Esophagus squamous epithelium (tissue), 5 donors: ENCODE measurements at regions not wholly inside any gene's neighbourhood (a gene's known extent, or its start where the extent isn't known, plus 50 kb on each side); places are given as distances from the start of the nearest gene placed in this dataset.

Source experiments
- DNase-seq: peaks from one replicate; lab custom pipeline; 2025; lab: John Stamatoyannopoulos, UW
- H3K27ac ChIP-seq, 4 donors: fragments of 200-600 bp; sonication (generic); one replicate each; pipeline ENCODE4 v1.5.1; 2016 to 2019; ENCODE audit warnings: mild to moderate bottlenecking in 1 of 4
- H3K27me3 ChIP-seq, 4 donors: fragments of 200-600 bp; sonication (generic); 1 replicate in 3 of 4; 2 replicates in 1 of 4; pipeline versions ENCODE4 v1.5.1 to v1.6.0; 2017 to 2021; ENCODE audit warnings: antibody characterized with exemption in 1 of 4
- H3K36me3 ChIP-seq, 3 donors: fragments of 200-600 bp; sonication (generic); one replicate each; pipeline ENCODE4 v1.5.1; 2016 to 2019
- H3K4me1 ChIP-seq, 3 donors: fragments of 200-600 bp; sonication (generic); one replicate each; pipeline ENCODE4 v1.5.1; 2017 to 2019
- H3K4me3 ChIP-seq, 4 donors: fragments of 200-600 bp; sonication (generic); 1 replicate in 3 of 4; 2 replicates in 1 of 4; pipeline ENCODE4 v1.5.1; 2016 to 2019; ENCODE audit warnings: mild to moderate bottlenecking in 2 of 4, moderate library complexity in 1 of 4
- H3K9me3 ChIP-seq, 3 donors: fragments of 200-600 bp; sonication (generic); one replicate each; pipeline ENCODE4 v1.5.1; 2016 to 2019
- CTCF ChIP-seq, 6 experiments: fragments of 450-650 bp in 4 of 6; fragments of 200-600 bp in 2 of 6; sonication (generic) in 2 of 6; IDR thresholded peaks; one replicate each; pipeline ENCODE4 v1.5.1; 2016 to 2019; ENCODE audit warnings: antibody characterized with exemption in 6 of 6, mild to moderate bottlenecking in 4 of 6, moderate library complexity in 4 of 6
- POLR2A ChIP-seq, 4 donors: fragments of 450-650 bp; IDR thresholded peaks; one replicate each; pipeline ENCODE4 v1.6.1; 2017; ENCODE audit warnings: antibody characterized with exemption in 4 of 4, mild to moderate bottlenecking in 4 of 4, moderate library complexity in 3 of 4
- WGBS, 2 donors: methylation state at CpG; one replicate each; pipeline ENCODE4 v1.1.5; 2018; 5-methylcytosine and 5-hydroxymethylcytosine counted together
- intact Hi-C: fragments of 100-400 bp; cut with DNase I; formaldehyde crosslinking; loops from one replicate; pipeline ENCODE4 v1.15.0; 2022
- donor health status: DM: yes; HTN: yes; CAD: no.

GRCh38 chr5:3307982-3308621, 287.5 kb upstream of the IRX1 start:
- H3K4me1 ChIP-seq: peaks cover 7 to 19% (median 9%) of the 10 kb centered on the region in 3 donors
- H3K27me3 ChIP-seq: peaks cover 0 to 11% (median 0%) of the 10 kb centered on the region in 4 donors
- intact Hi-C loops: no loop called here
- TF ChIP-seq POLR2A (IDR thresholded peaks at IDR 0.05) (no peak), CTCF (IDR thresholded peaks at IDR 0.05) (no peak)
- no peak overlapping the region for H3K4me3 ChIP-seq
- H3K27ac ChIP-seq: no peak overlapping the region
- no peak for DNase-seq
- WGBS, 2 donors: 32 to 65% methylated on average over 5 to 6 of the region's 9 CpGs
- peaks cover 0 to 17% (median 11%) of the 10 kb centered on the region in 3 donors for H3K9me3 ChIP-seq
- no peaks in the 10 kb centered on the region for H3K36me3 ChIP-seq

GRCh38 chr5:3305432-3305831, 290.2 kb upstream of the IRX1 start:
- no peaks in the 10 kb centered on the region for H3K9me3 ChIP-seq
- 86 to 89% methylated on average over 28 to 29 of the region's 29 CpGs for WGBS, 2 donors
- intact Hi-C loops: no loop called here
- no peak overlapping the region for H3K27ac ChIP-seq
- H3K4me3 ChIP-seq: no peak overlapping the region
- H3K36me3 ChIP-seq: no peaks in the 10 kb centered on the region
- H3K4me1 ChIP-seq: peaks cover 2 to 8% (median 4%) of the 10 kb centered on the region in 3 donors
- H3K27me3 ChIP-seq: peaks cover 0 to 6% (median 0%) of the 10 kb centered on the region in 4 donors
- DNase-seq: no peak
- TF ChIP-seq CTCF (IDR thresholded peaks at IDR 0.05) (no peak), POLR2A (IDR thresholded peaks at IDR 0.05) (no peak)

- no peak for DNase-seq
- TF ChIP-seq POLR2A (IDR thresholded peaks at IDR 0.05): no peak
- TF ChIP-seq CTCF (IDR thresholded peaks at IDR 0.05): no peak
- Histone ChIP-seq H3K4me1 (no peaks in the 10 kb centered on the region), H3K27ac (no peak overlapping the region), H3K4me3 (no peak overlapping the region), H3K9me3 (no peaks in the 10 kb centered on the region), H3K36me3 (no peaks in the 10 kb centered on the region), H3K27me3 (peaks cover 0 to 6% (median 0%) of the 10 kb centered on the region in 4 donors)
- 100% methylated on average over 1 of the region's 10 CpGs; no CpG with 5 or more reads in 1 of the 2 donors for WGBS, 2 donors
- intact Hi-C loops: no loop called here
These were observed 291.3 kb upstream of the IRX1 start for GRCh38 chr5:3304346-3304745.

GRCh38 chr5:3303777-3304176, 291.9 kb upstream of the IRX1 start:
- TF ChIP-seq POLR2A (IDR thresholded peaks at IDR 0.05) (no peak), CTCF (IDR thresholded peaks at IDR 0.05) (no peak)
- peaks cover 0 to 6% (median 0%) of the 10 kb centered on the region in 4 donors for H3K27me3 ChIP-seq
- H3K27ac ChIP-seq: no peak overlapping the region
- H3K4me3 ChIP-seq: no peak overlapping the region
- no peaks in the 10 kb centered on the region for H3K9me3 ChIP-seq
- no peaks in the 10 kb centered on the region for H3K36me3 ChIP-seq
- WGBS, 2 donors: 27 to 44% methylated on average over 3 of the region's 3 CpGs
- DNase-seq: no peak
- intact Hi-C loops: no loop called here
- no peaks in the 10 kb centered on the region for H3K4me1 ChIP-seq

- 20% methylated on average over 1 of the region's 1 CpG; no CpG with 5 or more reads in 1 of the 2 donors for WGBS, 2 donors
- Histone ChIP-seq H3K27ac (no peak overlapping the region), H3K9me3 (no peaks in the 10 kb centered on the region), H3K36me3 (no peaks in the 10 kb centered on the region), H3K4me1 (no peaks in the 10 kb centered on the region), H3K27me3 (peaks cover 0 to 1% (median 0%) of the 10 kb centered on the region in 4 donors), H3K4me3 (no peak overlapping the region)
- intact Hi-C loops: no loop called here
- DNase-seq: no peak
- no peak for TF ChIP-seq POLR2A (IDR thresholded peaks at IDR 0.05)
- no peak for TF ChIP-seq CTCF (IDR thresholded peaks at IDR 0.05)
These were observed 293.4 kb upstream of the IRX1 start for GRCh38 chr5:3302228-3302627.
